Erythroblast (primary cell): ENCODE measurements at regions not wholly inside any gene's neighbourhood (a gene's known extent, or its start where the extent isn't known, plus 50 kb on each side); places are given as distances from the start of the nearest gene placed in this dataset.

Experiments used
- GATA1 ChIP-seq: IDR thresholded peaks from 2 replicates; pipeline ENCODE4 v1.6.1; 2011; ENCODE audit warnings: low read depth, mild to moderate bottlenecking, control low read depth, low read length, moderate library complexity
- POLR2A ChIP-seq: IDR thresholded peaks from 2 replicates; pipeline ENCODE4 v1.6.1; 2011; ENCODE audit warnings: mild to moderate bottlenecking, low read length

DNA sequence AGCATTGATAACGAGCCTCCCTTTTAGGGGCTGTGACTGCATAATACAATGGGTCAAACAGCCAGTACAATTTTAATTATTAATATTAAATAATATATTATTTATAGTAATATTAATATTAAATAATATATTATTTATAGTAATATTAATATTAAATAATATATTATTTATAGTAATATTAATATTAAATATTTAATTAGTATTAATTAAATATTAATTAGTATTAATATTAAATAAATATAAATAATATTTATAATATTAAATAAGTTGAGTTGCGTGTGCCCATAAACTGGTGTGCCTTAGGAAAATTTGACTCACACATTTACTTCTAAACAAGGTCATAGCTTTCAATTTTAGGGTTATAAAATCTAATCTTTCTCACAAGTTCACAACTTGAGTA is 509.3 kb upstream of the RGS18 start:
- TF ChIP-seq POLR2A (no peak), GATA1 (no peak)
